H1 (cell line): ENCODE measurements at regions not wholly inside any gene's neighbourhood (a gene's known extent, or its start where the extent isn't known, plus 50 kb on each side); places are given as distances from the start of the nearest gene placed in this dataset.

Experiments used
- CBX8 ChIP-seq: fragments of 300-800, 300-1000 bp; sonication (generic); IDR thresholded peaks from 2 replicates; pipeline ENCODE4 v1.7.1; 2016; ENCODE audit warnings: low read depth, low read length, borderline replicate concordance
- CHD1 ChIP-seq: IDR thresholded peaks from 2 replicates; pipeline ENCODE4 v1.6.1; 2012; ENCODE audit warnings: low read depth, low read length, improper control_type of control experiment
- CHD7 ChIP-seq: fragments of 300-600 bp; sonication (generic); IDR thresholded peaks from 2 replicates; pipeline ENCODE4 v1.7.1; 2012; ENCODE audit warnings: low read length, moderate library complexity, mild to moderate bottlenecking, inconsistent platforms; ENCODE audit not compliant: insufficient replicate concordance
- CTBP2 ChIP-seq: IDR thresholded peaks from 2 replicates; pipeline ENCODE4 v1.7.0; 2011; ENCODE audit warnings: borderline replicate concordance, mild to moderate bottlenecking, moderate library complexity, mixed read lengths, low read length; ENCODE audit not compliant: insufficient read depth, insufficient read length
- POU5F1 ChIP-seq: IDR thresholded peaks from 2 replicates; pipeline ENCODE4 v1.6.1; 2011; ENCODE audit warnings: low read depth, mild to moderate bottlenecking, low read length, moderate library complexity
- RNF2 ChIP-seq: fragments of 200-900, 300-1000 bp; sonication (generic); IDR thresholded peaks from 2 replicates; pipeline ENCODE4 v1.7.1; 2016; ENCODE audit warnings: borderline replicate concordance, low read depth, mild to moderate bottlenecking, antibody characterized with exemption, low read length; ENCODE audit not compliant: poor library complexity, severe bottlenecking; ENCODE audit errors: missing control alignments
- SIX5 ChIP-seq: IDR thresholded peaks from 2 replicates; pipeline ENCODE4 v1.6.1; 2011; ENCODE audit warnings: mild to moderate bottlenecking, low read depth, low read length

- no peak for TF ChIP-seq CHD7
- TF ChIP-seq SIX5, result no peak
- no peak for TF ChIP-seq RNF2
- TF ChIP-seq CHD1, result no peak
- TF ChIP-seq CTBP2, result no peak
- TF ChIP-seq CBX8, result no peak
- no peak for TF ChIP-seq POU5F1
Observed at GRCh38 chr12:86917121-86917520, 660.9 kb upstream of the MGAT4C start (continued).
